ENCODE measurements at regions not wholly inside any gene's neighbourhood (a gene's known extent, or its start where the extent isn't known, plus 50 kb on each side); places are given as distances from the start of the nearest gene placed in this dataset.

DNA sequence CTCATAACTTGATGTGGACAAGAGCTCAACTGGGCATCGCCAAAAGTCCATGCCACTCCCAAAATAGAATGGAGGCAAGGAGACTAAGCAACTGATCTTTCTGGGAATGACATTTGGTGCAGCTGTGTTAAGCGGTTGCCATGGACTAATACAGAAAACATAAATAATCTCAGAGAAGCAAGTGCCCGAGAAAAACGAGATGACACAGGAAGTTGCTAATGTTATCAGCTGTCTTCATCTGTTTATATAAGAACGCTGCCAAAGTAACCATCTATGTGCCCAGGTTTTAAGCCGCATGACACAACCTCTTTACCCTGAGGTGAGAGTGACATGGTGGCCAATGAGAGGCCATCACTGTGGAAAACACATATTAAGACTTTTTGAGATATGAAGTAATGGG lies 54.9 kb upstream of the SACS start:
- no peaks in the 10 kb centered on the region for H3K36me3 ChIP-seq (ENCODE audit: control insufficient read depth in 2 of 2, insufficient read depth in 1 of 2, low read length in 2 of 2)
- ChIA-PET CTCF (interaction anchor here (0.5 to 1.1 kb wide), 5 partner anchors 17 to 342 kb away, joined by 3 to 4 read pairs (median 3); no protein-coding TSS in a partner anchor), POLR2A (no interaction called here)
- H3K27ac ChIP-seq (ENCODE audit: extremely low read depth, low read depth, low read length): no peak overlapping the region
- TF ChIP-seq ZNF341 (tag by site-specific recombination; IDR thresholded peaks at IDR 0.05; ENCODE audit: low read depth): no peak
- TF ChIP-seq ZNF274 (IDR thresholded peaks at IDR 0.05; ENCODE audit: low read length): no peak
- TF ChIP-seq ZNF274 (tag by site-specific recombination; IDR thresholded peaks at IDR 0.05; ENCODE audit: borderline replicate concordance): no peak
- no peak for TF ChIP-seq ZNF76 (tag by site-specific recombination; IDR thresholded peaks at IDR 0.05; ENCODE audit: borderline replicate concordance, low read depth)
- no peak for TF ChIP-seq ZNF404 (tag by site-specific recombination; IDR thresholded peaks at IDR 0.05)
- TF ChIP-seq, protein P1, sequence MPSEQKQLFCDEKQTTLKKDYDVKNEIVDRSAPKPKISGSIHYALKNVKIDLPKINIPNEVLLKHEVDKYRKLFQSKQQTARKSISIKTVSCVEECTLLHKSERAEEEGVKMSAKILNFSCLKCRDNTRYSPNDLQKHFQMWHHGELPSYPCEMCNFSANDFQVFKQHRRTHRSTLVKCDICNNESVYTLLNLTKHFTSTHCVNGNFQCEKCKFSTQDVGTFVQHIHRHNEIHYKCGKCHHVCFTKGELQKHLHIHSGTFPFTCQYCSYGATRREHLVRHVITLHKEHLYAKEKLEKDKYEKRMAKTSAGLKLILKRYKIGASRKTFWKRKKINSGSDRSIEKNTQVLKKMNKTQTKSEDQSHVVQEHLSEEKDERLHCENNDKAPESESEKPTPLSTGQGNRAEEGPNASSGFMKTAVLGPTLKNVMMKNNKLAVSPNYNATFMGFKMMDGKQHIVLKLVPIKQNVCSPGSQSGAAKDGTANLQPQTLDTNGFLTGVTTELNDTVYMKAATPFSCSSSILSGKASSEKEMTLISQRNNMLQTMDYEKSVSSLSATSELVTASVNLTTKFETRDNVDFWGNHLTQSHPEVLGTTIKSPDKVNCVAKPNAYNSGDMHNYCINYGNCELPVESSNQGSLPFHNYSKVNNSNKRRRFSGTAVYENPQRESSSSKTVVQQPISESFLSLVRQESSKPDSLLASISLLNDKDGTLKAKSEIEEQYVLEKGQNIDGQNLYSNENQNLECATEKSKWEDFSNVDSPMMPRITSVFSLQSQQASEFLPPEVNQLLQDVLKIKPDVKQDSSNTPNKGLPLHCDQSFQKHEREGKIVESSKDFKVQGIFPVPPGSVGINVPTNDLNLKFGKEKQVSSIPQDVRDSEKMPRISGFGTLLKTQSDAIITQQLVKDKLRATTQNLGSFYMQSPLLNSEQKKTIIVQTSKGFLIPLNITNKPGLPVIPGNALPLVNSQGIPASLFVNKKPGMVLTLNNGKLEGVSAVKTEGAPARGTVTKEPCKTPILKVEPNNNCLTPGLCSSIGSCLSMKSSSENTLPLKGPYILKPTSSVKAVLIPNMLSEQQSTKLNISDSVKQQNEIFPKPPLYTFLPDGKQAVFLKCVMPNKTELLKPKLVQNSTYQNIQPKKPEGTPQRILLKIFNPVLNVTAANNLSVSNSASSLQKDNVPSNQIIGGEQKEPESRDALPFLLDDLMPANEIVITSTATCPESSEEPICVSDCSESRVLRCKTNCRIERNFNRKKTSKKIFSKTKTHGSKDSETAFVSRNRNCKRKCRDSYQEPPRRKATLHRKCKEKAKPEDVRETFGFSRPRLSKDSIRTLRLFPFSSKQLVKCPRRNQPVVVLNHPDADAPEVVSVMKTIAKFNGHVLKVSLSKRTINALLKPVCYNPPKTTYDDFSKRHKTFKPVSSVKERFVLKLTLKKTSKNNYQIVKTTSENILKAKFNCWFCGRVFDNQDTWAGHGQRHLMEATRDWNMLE (tag by site-specific recombination; conservative IDR thresholded peaks at IDR 0.05; ENCODE audit: low read depth): no peak
- TF ChIP-seq ZFHX2 (tag by site-specific recombination; conservative IDR thresholded peaks at IDR 0.05): no peak
- TF ChIP-seq ZNF514 (tag by site-specific recombination; IDR thresholded peaks at IDR 0.05): no peak
- TF ChIP-seq OSR2 (tag by site-specific recombination; IDR thresholded peaks at IDR 0.05): no peak
- TF ChIP-seq ZNF658 (tag by site-specific recombination; IDR thresholded peaks at IDR 0.05): no peak
- TF ChIP-seq, protein P2, sequence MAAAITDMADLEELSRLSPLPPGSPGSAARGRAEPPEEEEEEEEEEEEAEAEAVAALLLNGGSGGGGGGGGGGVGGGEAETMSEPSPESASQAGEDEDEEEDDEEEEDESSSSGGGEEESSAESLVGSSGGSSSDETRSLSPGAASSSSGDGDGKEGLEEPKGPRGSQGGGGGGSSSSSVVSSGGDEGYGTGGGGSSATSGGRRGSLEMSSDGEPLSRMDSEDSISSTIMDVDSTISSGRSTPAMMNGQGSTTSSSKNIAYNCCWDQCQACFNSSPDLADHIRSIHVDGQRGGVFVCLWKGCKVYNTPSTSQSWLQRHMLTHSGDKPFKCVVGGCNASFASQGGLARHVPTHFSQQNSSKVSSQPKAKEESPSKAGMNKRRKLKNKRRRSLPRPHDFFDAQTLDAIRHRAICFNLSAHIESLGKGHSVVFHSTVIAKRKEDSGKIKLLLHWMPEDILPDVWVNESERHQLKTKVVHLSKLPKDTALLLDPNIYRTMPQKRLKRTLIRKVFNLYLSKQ (tag by site-specific recombination; IDR thresholded peaks at IDR 0.05; ENCODE audit: borderline replicate concordance): no peak
- TF ChIP-seq ZFP69B (tag by site-specific recombination; IDR thresholded peaks at IDR 0.05): no peak
- no peaks in the 10 kb centered on the region for H3K4me1 ChIP-seq (ENCODE audit: control insufficient read depth, insufficient read depth, low read length)
- no peaks in the 10 kb centered on the region for H3K9me3 ChIP-seq (ENCODE audit: control insufficient read depth, insufficient read depth, low read depth, low read length)
- H3K4me3 ChIP-seq (ENCODE audit: low read depth, low read length): no peak overlapping the region

DNA sequence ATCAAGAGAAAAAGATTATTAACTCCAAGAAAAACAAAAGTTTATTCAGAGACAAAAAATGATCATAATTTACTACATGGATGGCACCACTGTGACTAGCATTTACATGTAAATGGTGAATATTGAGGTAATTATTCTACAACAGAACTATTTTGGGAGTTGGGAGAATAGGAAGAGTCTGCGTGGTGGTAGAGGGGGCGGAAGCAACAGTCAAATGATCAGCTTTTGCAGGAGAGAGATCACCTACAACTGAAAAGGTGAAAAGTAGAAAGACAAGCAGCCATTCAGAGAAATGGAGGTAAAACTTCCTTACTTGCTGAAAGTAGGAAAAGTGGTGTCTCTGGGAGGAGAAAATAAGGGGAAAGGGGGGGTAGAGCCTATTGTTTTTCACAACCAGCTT lies 62.8 kb upstream of the SACS start:
- Histone ChIP-seq H3K4me3 (ENCODE audit: low read depth, low read length) (no peak overlapping the region), H3K27ac (ENCODE audit: extremely low read depth, low read depth, low read length) (no peak overlapping the region), H3K36me3 (ENCODE audit: control insufficient read depth in 2 of 2, insufficient read depth in 1 of 2, low read length in 2 of 2) (no peaks in the 10 kb centered on the region), H3K9me3 (ENCODE audit: control insufficient read depth, insufficient read depth, low read depth, low read length) (no peaks in the 10 kb centered on the region), H3K4me1 (ENCODE audit: control insufficient read depth, insufficient read depth, low read length) (no peaks in the 10 kb centered on the region)
- TF ChIP-seq ZNF521 (tag by site-specific recombination; IDR thresholded peaks at IDR 0.05): no peak
- CTCF ChIA-PET: no interaction called here
- POLR2A ChIA-PET: no interaction called here

DNA sequence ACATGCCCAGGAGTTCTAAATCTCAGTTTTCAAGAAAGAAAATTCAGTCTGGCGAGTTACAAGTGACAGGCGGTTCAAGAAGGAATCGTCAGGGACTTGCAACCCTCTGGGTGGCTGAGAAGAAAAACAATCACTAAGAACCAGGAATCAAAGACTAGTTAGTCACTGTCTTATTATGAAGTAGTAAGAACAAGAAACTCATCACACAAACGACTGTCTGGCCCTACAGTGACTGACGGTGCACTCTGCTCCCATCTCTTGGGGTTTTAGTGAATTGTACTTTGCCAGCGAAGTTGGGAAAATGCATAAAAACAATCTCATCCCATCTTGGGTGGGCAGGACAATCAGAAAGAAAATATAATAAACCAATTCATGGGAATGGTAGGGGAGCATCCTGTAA lies 63.7 kb upstream of the SACS start:
- CTCF ChIA-PET: interaction anchor here (2.1 kb wide), 1 partner anchor 30 kb away, joined by 5 read pairs; no protein-coding TSS in a partner anchor
- no peaks in the 10 kb centered on the region for H3K4me1 ChIP-seq (ENCODE audit: control insufficient read depth, insufficient read depth, low read length)
- POLR2A ChIA-PET: no interaction called here
- no peaks in the 10 kb centered on the region for H3K36me3 ChIP-seq (ENCODE audit: control insufficient read depth in 2 of 2, insufficient read depth in 1 of 2, low read length in 2 of 2)
- no peaks in the 10 kb centered on the region for H3K9me3 ChIP-seq (ENCODE audit: control insufficient read depth, insufficient read depth, low read depth, low read length)
- H3K4me3 ChIP-seq (ENCODE audit: low read depth, low read length): no peak overlapping the region
- H3K27ac ChIP-seq (ENCODE audit: extremely low read depth, low read depth, low read length): no peak overlapping the region
- TF ChIP-seq ZNF626 (tag by site-specific recombination; IDR thresholded peaks at IDR 0.05): no peak
- no peak for TF ChIP-seq OSR2 (tag by site-specific recombination; IDR thresholded peaks at IDR 0.05)
- no peak for TF ChIP-seq SALL2 (tag by site-specific recombination; IDR thresholded peaks at IDR 0.05; ENCODE audit: borderline replicate concordance)
- TF ChIP-seq, protein P3, sequence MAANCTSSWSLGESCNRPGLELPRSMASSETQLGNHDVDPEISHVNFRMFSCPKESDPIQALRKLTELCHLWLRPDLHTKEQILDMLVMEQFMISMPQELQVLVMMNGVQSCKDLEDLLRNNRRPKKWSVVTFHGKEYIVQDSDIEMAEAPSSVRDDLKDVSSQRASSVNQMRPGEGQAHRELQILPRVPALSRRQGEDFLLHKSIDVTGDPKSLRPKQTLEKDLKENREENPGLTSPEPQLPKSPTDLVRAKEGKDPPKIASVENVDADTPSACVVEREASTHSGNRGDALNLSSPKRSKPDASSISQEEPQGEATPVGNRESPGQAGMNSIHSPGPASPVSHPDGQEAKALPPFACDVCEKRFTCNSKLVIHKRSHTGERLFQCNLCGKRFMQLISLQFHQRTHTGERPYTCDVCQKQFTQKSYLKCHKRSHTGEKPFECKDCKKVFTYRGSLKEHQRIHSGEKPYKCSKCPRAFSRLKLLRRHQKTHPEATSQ (tag by site-specific recombination; IDR thresholded peaks at IDR 0.05): no peak
- TF ChIP-seq ZNF776 (tag by site-specific recombination; IDR thresholded peaks at IDR 0.05; ENCODE audit: borderline replicate concordance): no peak
- TF ChIP-seq, protein P4, sequence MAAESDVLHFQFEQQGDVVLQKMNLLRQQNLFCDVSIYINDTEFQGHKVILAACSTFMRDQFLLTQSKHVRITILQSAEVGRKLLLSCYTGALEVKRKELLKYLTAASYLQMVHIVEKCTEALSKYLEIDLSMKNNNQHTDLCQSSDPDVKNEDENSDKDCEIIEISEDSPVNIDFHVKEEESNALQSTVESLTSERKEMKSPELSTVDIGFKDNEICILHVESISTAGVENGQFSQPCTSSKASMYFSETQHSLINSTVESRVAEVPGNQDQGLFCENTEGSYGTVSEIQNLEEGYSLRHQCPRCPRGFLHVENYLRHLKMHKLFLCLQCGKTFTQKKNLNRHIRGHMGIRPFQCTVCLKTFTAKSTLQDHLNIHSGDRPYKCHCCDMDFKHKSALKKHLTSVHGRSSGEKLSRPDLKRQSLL (tag by site-specific recombination; IDR thresholded peaks at IDR 0.05): no peak
- TF ChIP-seq EGR2 (tag by site-specific recombination; IDR thresholded peaks at IDR 0.05; ENCODE audit: low read depth): no peak
- no peak for TF ChIP-seq ZNF292 (tag by site-specific recombination; IDR thresholded peaks at IDR 0.05; ENCODE audit: borderline replicate concordance, low read depth)
- no peak for TF ChIP-seq IKZF3 (tag by site-specific recombination; IDR thresholded peaks at IDR 0.05)
- no peak for TF ChIP-seq ZNF48 (tag by site-specific recombination; IDR thresholded peaks at IDR 0.05)

Measured in HEK293 (cell line).